K562 (cell line): ENCODE measurements at regions not wholly inside any gene's neighbourhood (a gene's known extent, or its start where the extent isn't known, plus 50 kb on each side); places are given as distances from the start of the nearest gene placed in this dataset.

Experiments
- ATAC-seq: fragments of 200-7000 bp; cut with Tn5 transposase; 3 replicates; pipeline ENCODE4 v1.9.1; 2020; ENCODE audit warnings: moderate library complexity
- BruUV-seq: library from RNA; stranded (reverse); fragments of 400-500 nt; replicated peaks from 2 replicates; lab custom pipeline; 2021; lab: Mats Ljungman, UMichigan
- CTCF ChIA-PET: fragments of 300-600 bp; formaldehyde crosslinking; extraction: SDS; loops from one replicate; lab custom pipeline; 2021; ENCODE audit warnings: low intra/inter-chr PET ratio; lab: Yijun Ruan, JAX
- POLR2A ChIA-PET: fragments of 300-600, 350-650 bp; sonication (Branson Sonifier 250); formaldehyde crosslinking; extraction: SDS; loops from one replicate; lab custom pipeline; 2021; ENCODE audit warnings: antibody characterized with exemption, inconsistent platforms; lab: Yijun Ruan, JAX
- DNase-seq, 4 experiments: peaks; one replicate each; pipeline versions ENCODE4 v3.0.0 to v3.0.0-alpha.2; 2011 to 2018; ENCODE audit warnings: low spot score in 3 of 4, mixed read lengths in 3 of 4; ENCODE audit errors: extremely low read depth in 1 of 4
- FAIRE-seq: peaks from 2 replicates; lab custom pipeline; 2011; peaks lifted over from hg19 to GRCh38; lab: Jason Lieb, UNC
- H2AFZ ChIP-seq: 2 replicates; pipeline ENCODE4 v1.6.0; 2011; ENCODE audit warnings: low read depth, low read length, control low read depth, inconsistent platforms
- H3K27ac ChIP-seq: fragments of 200-600 bp; 3 replicates; pipeline ENCODE4 v1.8.0; 2011; ENCODE audit warnings: low read depth, mild to moderate bottlenecking, control low read depth, inconsistent platforms, low read length, moderate library complexity, mixed read lengths; ENCODE audit errors: extremely low read depth
- H3K27me3 ChIP-seq, 2 experiments: fragments of 300-600 bp in 1 of 2; 2 replicates in 1 of 2; 3 replicates in 1 of 2; pipeline versions ENCODE4 v1.6.0 to v1.8.0; 2011; ENCODE audit warnings: inconsistent platforms in 2 of 2, low read length in 2 of 2, mild to moderate bottlenecking in 1 of 2, mixed read lengths in 1 of 2, moderate library complexity in 1 of 2; ENCODE audit not compliant: control insufficient read depth in 2 of 2, insufficient read depth in 2 of 2
- H3K36me3 ChIP-seq: fragments of 300-600 bp; 3 replicates; pipeline ENCODE4 v1.8.0; 2011; ENCODE audit warnings: mild to moderate bottlenecking, low read length, inconsistent platforms; ENCODE audit not compliant: control insufficient read depth, insufficient read depth
- H3K4me1 ChIP-seq, 2 experiments: fragments of 200-600 bp in 1 of 2; replicated peaks in 1 of 2; 2 replicates in 1 of 2; 3 replicates in 1 of 2; pipeline versions ENCODE4 v1.5.1 to v1.8.0; 2011; ENCODE audit warnings: inconsistent platforms in 2 of 2, low read length in 2 of 2, mild to moderate bottlenecking in 1 of 2, mixed read lengths in 1 of 2, moderate library complexity in 1 of 2; ENCODE audit not compliant: control insufficient read depth in 2 of 2, insufficient read depth in 2 of 2
- H3K4me2 ChIP-seq: 2 replicates; pipeline ENCODE4 v1.6.1; 2011; ENCODE audit warnings: low read length, control low read depth, inconsistent platforms, mixed read lengths; ENCODE audit not compliant: insufficient read depth
- H3K4me3 ChIP-seq: fragments of 200-600 bp; sonication (generic), shearing (Covaris generic); 2 replicates; pipeline ENCODE4 v1.5.1; 2016; ENCODE audit warnings: control low read depth, inconsistent platforms
- H3K79me2 ChIP-seq: fragments of 200-600 bp; 3 replicates; pipeline ENCODE4 v1.8.0; 2011; ENCODE audit warnings: low read length, inconsistent platforms; ENCODE audit not compliant: control insufficient read depth, insufficient read depth
- H3K9ac ChIP-seq, 2 experiments: 2 replicates each; pipeline versions ENCODE4 v1.6.0 to v1.6.1; 2011; ENCODE audit warnings: low read depth in 2 of 2, low read length in 2 of 2, control low read depth in 1 of 2, inconsistent platforms in 1 of 2, mild to moderate bottlenecking in 1 of 2, mixed read lengths in 1 of 2; ENCODE audit not compliant: insufficient read depth in 1 of 2
- H3K9me1 ChIP-seq: one replicate; pipeline ENCODE4 v1.6.0; 2011; ENCODE audit warnings: inconsistent platforms, mild to moderate bottlenecking, low read length, moderate library complexity; ENCODE audit not compliant: control insufficient read depth, insufficient read depth
- H3K9me3 ChIP-seq: replicated peaks from 2 replicates; pipeline ENCODE4 v1.5.1; 2011; ENCODE audit warnings: low read depth, low read length, inconsistent platforms; ENCODE audit not compliant: control insufficient read depth, insufficient read depth
- H4K20me1 ChIP-seq: replicated peaks from 2 replicates; pipeline ENCODE4 v1.6.1; 2011; ENCODE audit warnings: low read length, inconsistent platforms, mixed read lengths; ENCODE audit not compliant: control insufficient read depth, insufficient read depth
- CREBBP ChIP-seq: IDR thresholded peaks from one replicate; pipeline ENCODE4 v1.6.1; 2012; ENCODE audit warnings: low read depth, mild to moderate bottlenecking, control low read depth, inconsistent platforms, low read length
- E2F3 ChIP-seq: fragments of 250-450 bp; sonication (Bioruptor Pico); IDR thresholded peaks from 2 replicates; pipeline ENCODE4 v1.4.0; 2020; ENCODE audit warnings: mild to moderate bottlenecking
- NR2F6 ChIP-seq: fragments of 450-650 bp; formaldehyde crosslinking; IDR thresholded peaks from 2 replicates; pipeline ENCODE4 v1.4.0; 2020; ENCODE audit warnings: mild to moderate bottlenecking
- PKNOX1 ChIP-seq: fragments of 450-650 bp; IDR thresholded peaks from 2 replicates; pipeline ENCODE4 v1.6.1; 2016
- RUNX1 ChIP-seq: sonication (generic); IDR thresholded peaks from 2 replicates; pipeline ENCODE4 v1.6.1; 2016; ENCODE audit warnings: antibody characterized with exemption, low read depth
- TAF7 ChIP-seq: fragments of 450-650 bp; IDR thresholded peaks from 2 replicates; pipeline ENCODE4 v1.6.1; 2016; ENCODE audit warnings: missing genetic modification characterization, missing compliant biosample characterization
- TEAD2 ChIP-seq: fragments of 450-650 bp; IDR thresholded peaks from 2 replicates; pipeline ENCODE4 v1.6.1; 2016; ENCODE audit warnings: missing genetic modification characterization, control low read depth, missing compliant biosample characterization
- ZNF232 ChIP-seq: sonication (generic); formaldehyde crosslinking; IDR thresholded peaks from 2 replicates; pipeline ENCODE4 v1.8.0; 2022; ENCODE audit warnings: mild to moderate bottlenecking, missing genetic modification reagents
- ZNF318 ChIP-seq, 2 experiments: fragments of 450-650 bp; IDR thresholded peaks; 2 replicates each; pipeline ENCODE4 v1.6.1; 2016; ENCODE audit warnings: mild to moderate bottlenecking in 2 of 2, borderline replicate concordance in 1 of 2, low read depth in 1 of 2, moderate library complexity in 1 of 2
- ZNF518B ChIP-seq: fragments of 250-450 bp; sonication (Bioruptor Pico); IDR thresholded peaks from 2 replicates; pipeline ENCODE4 v1.5.0; 2021; ENCODE audit warnings: mild to moderate bottlenecking, moderate library complexity
- WGBS: fragments of 100-300 bp; shearing (Covaris generic); methylation state at CpG from one replicate; pipeline ENCODE4 v1.1.6; 2016; ENCODE audit warnings: low coverage, mixed read lengths; ENCODE audit not compliant: insufficient coverage; ENCODE audit errors: missing lambda C conversion rate; 5-methylcytosine and 5-hydroxymethylcytosine counted together
- in situ Hi-C: fragments of 300-500 bp; cut with MboI; formaldehyde crosslinking; loops from 4 replicates; pipeline ENCODE4 v1.15.0; 2018; ENCODE audit warnings: inconsistent platforms, mixed read lengths
- intact Hi-C: fragments of 100-400 bp; cut with micrococcal nuclease; formaldehyde crosslinking; loops from 2 replicates; pipeline ENCODE4 v1.14.2; 2022

- Histone ChIP-seq H3K27ac (no peak overlapping the region), H3K79me2 (no peaks in the 10 kb centered on the region), H3K9ac (no peak overlapping the region), H3K36me3 (no peaks in the 10 kb centered on the region), H3K4me2 (no peak overlapping the region), H3K4me3 (no peak overlapping the region), H2AFZ (no peak overlapping the region), H3K9me3 (no peaks in the 10 kb centered on the region), H4K20me1 (no peaks in the 10 kb centered on the region), H3K27me3 (no peaks in the 10 kb centered on the region), H3K9me1 (no peaks in the 10 kb centered on the region), H3K4me1 (no peaks in the 10 kb centered on the region)
- in situ Hi-C loops = no loop called here
- ATAC-seq = no peak
- POLR2A ChIA-PET = no interaction called here
- CTCF ChIA-PET = no interaction called here
- DNase-seq = no peak
- BruUV-seq = no TSS peak
- intact Hi-C loops = no loop called here
- 0% methylated on average over 2 of the region's 2 CpGs for WGBS
- no peak for FAIRE-seq
- no peak for TF ChIP-seq CREBBP
- TF ChIP-seq RUNX1 = no peak
- no peak for TF ChIP-seq TAF7 (tag)
- no peak for TF ChIP-seq ZNF318 (IDR thresholded peaks at IDR 0.05; ENCODE audit: borderline replicate concordance in 1 of 2, low read depth in 1 of 2)
- no peak for TF ChIP-seq NR2F6
- TF ChIP-seq ZNF232 (CRISPR knock-in tag) = no peak
- TF ChIP-seq TEAD2 (tag) = no peak
- no peak for TF ChIP-seq PKNOX1
- no peak for TF ChIP-seq E2F3 (CRISPR knock-in tag)
- no peak for TF ChIP-seq ZNF518B (CRISPR knock-in tag)
Measured at GRCh38 chr4:19523964-19524363, 727.7 kb upstream of the SLIT2 start.
